SK-N-SH treated with all-trans-retinoic acid at 6 μM for 48 hours (cell line): ENCODE measurements at regions not wholly inside any gene's neighbourhood (a gene's known extent, or its start where the extent isn't known, plus 50 kb on each side); places are given as distances from the start of the nearest gene placed in this dataset.

ENCODE experiments used
- ATAC-seq: fragments of 200-7000 bp; cut with Tn5 transposase; 3 replicates; pipeline ENCODE4 v1.9.1; 2020; ENCODE audit warnings: mild to moderate bottlenecking, moderate library complexity
- ARNTL ChIP-seq: fragments of 450-650 bp; formaldehyde crosslinking; IDR thresholded peaks from 2 replicates; pipeline ENCODE4 v1.5.0; 2020; ENCODE audit warnings: low read depth, mild to moderate bottlenecking, moderate library complexity, borderline replicate concordance
- BACH2 ChIP-seq: fragments of 250-450 bp; sonication (Bioruptor Pico); IDR thresholded peaks from 2 replicates; pipeline ENCODE4 v1.9.0; 2021; ENCODE audit warnings: mild to moderate bottlenecking, borderline replicate concordance
- CSDC2 ChIP-seq: fragments of 250-450 bp; sonication (Bioruptor Pico); IDR thresholded peaks from 2 replicates; pipeline ENCODE4 v1.5.0; 2020; ENCODE audit warnings: mild to moderate bottlenecking, moderate library complexity
- ESRRG ChIP-seq: fragments of 250-450 bp; sonication (Bioruptor Pico); IDR thresholded peaks from 2 replicates; pipeline ENCODE4 v1.6.1; 2021; ENCODE audit warnings: mild to moderate bottlenecking
- GLIS3 ChIP-seq: fragments of 250-450 bp; sonication (Bioruptor Pico); IDR thresholded peaks from 2 replicates; pipeline ENCODE4 v1.5.0; 2020; ENCODE audit warnings: mild to moderate bottlenecking, moderate library complexity
- ISL1 ChIP-seq: fragments of 250-450 bp; sonication (Bioruptor Pico); IDR thresholded peaks from 2 replicates; pipeline ENCODE4 v2.1.2; 2022; ENCODE audit warnings: mild to moderate bottlenecking, moderate library complexity
- OSR1 ChIP-seq: fragments of 250-450 bp; sonication (Bioruptor Pico); IDR thresholded peaks from 2 replicates; pipeline ENCODE4 v1.8.0; 2022; ENCODE audit warnings: moderate library complexity, mild to moderate bottlenecking, inconsistent platforms
- RARB ChIP-seq: fragments of 250-450 bp; sonication (Bioruptor Pico); IDR thresholded peaks from 2 replicates; pipeline ENCODE4 v1.8.0; 2021; ENCODE audit warnings: mild to moderate bottlenecking, moderate library complexity
- SNAI2 ChIP-seq: fragments of 250-450 bp; sonication (Bioruptor Pico); IDR thresholded peaks from 2 replicates; pipeline ENCODE4 v1.5.0; 2020; ENCODE audit warnings: mild to moderate bottlenecking, moderate library complexity
- TCF4 ChIP-seq: fragments of 250-450 bp; sonication (Bioruptor Pico); IDR thresholded peaks from 2 replicates; pipeline ENCODE4 v1.8.0; 2021; ENCODE audit warnings: mild to moderate bottlenecking, moderate library complexity, borderline replicate concordance
- TOX ChIP-seq: fragments of 250-450 bp; sonication (Bioruptor Pico); IDR thresholded peaks from 2 replicates; pipeline ENCODE4 v1.8.0; 2021; ENCODE audit warnings: mild to moderate bottlenecking, moderate library complexity, borderline replicate concordance
- ZC3H10 ChIP-seq: fragments of 250-450 bp; sonication (Bioruptor Pico); IDR thresholded peaks from 2 replicates; pipeline ENCODE4 v1.5.1; 2021; ENCODE audit warnings: mild to moderate bottlenecking, moderate library complexity
- ZFP3 ChIP-seq: fragments of 250-450 bp; sonication (Bioruptor Pico); IDR thresholded peaks from 2 replicates; pipeline ENCODE4 v1.5.0; 2020; ENCODE audit warnings: mild to moderate bottlenecking, moderate library complexity
- ZFP30 ChIP-seq: fragments of 450-650 bp; formaldehyde crosslinking; IDR thresholded peaks from 2 replicates; pipeline ENCODE4 v1.5.0; 2022; ENCODE audit warnings: mild to moderate bottlenecking, moderate library complexity
- ZNF565 ChIP-seq: fragments of 450-650 bp; formaldehyde crosslinking; conservative IDR thresholded peaks from 2 replicates; pipeline ENCODE4 v1.5.0; 2020; ENCODE audit warnings: low read depth, mild to moderate bottlenecking, moderate library complexity
- ZNF70 ChIP-seq: fragments of 450-650 bp; formaldehyde crosslinking; IDR thresholded peaks from 2 replicates; pipeline ENCODE4 v1.5.0; 2020; ENCODE audit warnings: mild to moderate bottlenecking, moderate library complexity
- ZNF8 ChIP-seq: fragments of 450-650 bp; formaldehyde crosslinking; IDR thresholded peaks from 2 replicates; pipeline ENCODE4 v1.5.0; 2020; ENCODE audit warnings: mild to moderate bottlenecking, moderate library complexity
- TF ChIP-seq, protein P1 (sequence below): fragments of 250-450 bp; sonication (Bioruptor Pico); IDR thresholded peaks from 2 replicates; pipeline ENCODE4 v1.8.0; 2020; ENCODE audit warnings: mild to moderate bottlenecking, moderate library complexity, borderline replicate concordance
- TF ChIP-seq, protein P2 (sequence below): fragments of 250-450 bp; sonication (Bioruptor Pico); IDR thresholded peaks from 2 replicates; pipeline ENCODE4 v1.5.0; 2020; ENCODE audit warnings: mild to moderate bottlenecking, moderate library complexity
- TF ChIP-seq, protein P3 (sequence below): fragments of 250-450 bp; sonication (Bioruptor Pico); IDR thresholded peaks from 2 replicates; pipeline ENCODE4 v1.5.1; 2020; ENCODE audit warnings: low read depth, mild to moderate bottlenecking, moderate library complexity
- TF ChIP-seq, protein P4 (sequence below): fragments of 250-450 bp; sonication (Bioruptor Pico); IDR thresholded peaks from 2 replicates; pipeline ENCODE4 v1.8.0; 2021; ENCODE audit warnings: low read depth, mild to moderate bottlenecking, moderate library complexity, borderline replicate concordance
- TF ChIP-seq, protein P5 (sequence below): fragments of 250-450 bp; sonication (Bioruptor Pico); IDR thresholded peaks from 2 replicates; pipeline ENCODE4 v1.5.1; 2021; ENCODE audit warnings: mild to moderate bottlenecking, moderate library complexity

DNA sequence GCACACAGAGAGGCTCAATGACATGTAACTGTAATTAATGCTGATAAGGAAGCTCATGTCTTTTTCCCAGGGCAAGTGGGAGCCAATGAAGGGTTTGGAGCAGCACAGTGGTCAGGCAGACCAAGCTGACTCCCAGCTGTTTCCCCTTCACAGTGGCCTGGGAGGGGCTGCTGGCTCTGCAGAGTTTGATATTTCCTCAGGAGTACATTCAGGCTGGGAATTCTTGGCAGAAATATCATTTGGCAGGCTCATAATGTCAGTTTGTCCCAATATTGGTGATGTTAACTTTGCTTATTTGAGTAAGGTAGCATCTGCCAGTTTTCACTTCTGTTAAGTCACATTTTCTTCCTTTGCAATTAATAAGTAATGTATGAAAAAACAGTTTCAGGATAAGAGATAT, 247.0 kb downstream of the EMP1 start:
- no peak for ATAC-seq
- TF ChIP-seq, protein P1, sequence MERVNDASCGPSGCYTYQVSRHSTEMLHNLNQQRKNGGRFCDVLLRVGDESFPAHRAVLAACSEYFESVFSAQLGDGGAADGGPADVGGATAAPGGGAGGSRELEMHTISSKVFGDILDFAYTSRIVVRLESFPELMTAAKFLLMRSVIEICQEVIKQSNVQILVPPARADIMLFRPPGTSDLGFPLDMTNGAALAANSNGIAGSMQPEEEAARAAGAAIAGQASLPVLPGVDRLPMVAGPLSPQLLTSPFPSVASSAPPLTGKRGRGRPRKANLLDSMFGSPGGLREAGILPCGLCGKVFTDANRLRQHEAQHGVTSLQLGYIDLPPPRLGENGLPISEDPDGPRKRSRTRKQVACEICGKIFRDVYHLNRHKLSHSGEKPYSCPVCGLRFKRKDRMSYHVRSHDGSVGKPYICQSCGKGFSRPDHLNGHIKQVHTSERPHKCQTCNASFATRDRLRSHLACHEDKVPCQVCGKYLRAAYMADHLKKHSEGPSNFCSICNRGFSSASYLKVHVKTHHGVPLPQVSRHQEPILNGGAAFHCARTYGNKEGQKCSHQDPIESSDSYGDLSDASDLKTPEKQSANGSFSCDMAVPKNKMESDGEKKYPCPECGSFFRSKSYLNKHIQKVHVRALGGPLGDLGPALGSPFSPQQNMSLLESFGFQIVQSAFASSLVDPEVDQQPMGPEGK (CRISPR knock-in tag) = no peak
- TF ChIP-seq ZNF8 (CRISPR knock-in tag) = no peak
- TF ChIP-seq BACH2 (CRISPR knock-in tag) = no peak
- TF ChIP-seq OSR1 (CRISPR knock-in tag) = no peak
- no peak for TF ChIP-seq RARB (CRISPR knock-in tag)
- no peak for TF ChIP-seq TCF4 (CRISPR knock-in tag)
- TF ChIP-seq ISL1 (CRISPR knock-in tag) = no peak
- TF ChIP-seq ARNTL = no peak
- TF ChIP-seq, protein P2, sequence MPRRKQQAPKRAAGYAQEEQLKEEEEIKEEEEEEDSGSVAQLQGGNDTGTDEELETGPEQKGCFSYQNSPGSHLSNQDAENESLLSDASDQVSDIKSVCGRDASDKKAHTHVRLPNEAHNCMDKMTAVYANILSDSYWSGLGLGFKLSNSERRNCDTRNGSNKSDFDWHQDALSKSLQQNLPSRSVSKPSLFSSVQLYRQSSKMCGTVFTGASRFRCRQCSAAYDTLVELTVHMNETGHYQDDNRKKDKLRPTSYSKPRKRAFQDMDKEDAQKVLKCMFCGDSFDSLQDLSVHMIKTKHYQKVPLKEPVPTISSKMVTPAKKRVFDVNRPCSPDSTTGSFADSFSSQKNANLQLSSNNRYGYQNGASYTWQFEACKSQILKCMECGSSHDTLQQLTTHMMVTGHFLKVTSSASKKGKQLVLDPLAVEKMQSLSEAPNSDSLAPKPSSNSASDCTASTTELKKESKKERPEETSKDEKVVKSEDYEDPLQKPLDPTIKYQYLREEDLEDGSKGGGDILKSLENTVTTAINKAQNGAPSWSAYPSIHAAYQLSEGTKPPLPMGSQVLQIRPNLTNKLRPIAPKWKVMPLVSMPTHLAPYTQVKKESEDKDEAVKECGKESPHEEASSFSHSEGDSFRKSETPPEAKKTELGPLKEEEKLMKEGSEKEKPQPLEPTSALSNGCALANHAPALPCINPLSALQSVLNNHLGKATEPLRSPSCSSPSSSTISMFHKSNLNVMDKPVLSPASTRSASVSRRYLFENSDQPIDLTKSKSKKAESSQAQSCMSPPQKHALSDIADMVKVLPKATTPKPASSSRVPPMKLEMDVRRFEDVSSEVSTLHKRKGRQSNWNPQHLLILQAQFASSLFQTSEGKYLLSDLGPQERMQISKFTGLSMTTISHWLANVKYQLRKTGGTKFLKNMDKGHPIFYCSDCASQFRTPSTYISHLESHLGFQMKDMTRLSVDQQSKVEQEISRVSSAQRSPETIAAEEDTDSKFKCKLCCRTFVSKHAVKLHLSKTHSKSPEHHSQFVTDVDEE (CRISPR knock-in tag) = no peak
- TF ChIP-seq CSDC2 (CRISPR knock-in tag) = no peak
- no peak for TF ChIP-seq TOX (CRISPR knock-in tag)
- TF ChIP-seq ZNF70 (CRISPR knock-in tag) = no peak
- TF ChIP-seq, protein P3, sequence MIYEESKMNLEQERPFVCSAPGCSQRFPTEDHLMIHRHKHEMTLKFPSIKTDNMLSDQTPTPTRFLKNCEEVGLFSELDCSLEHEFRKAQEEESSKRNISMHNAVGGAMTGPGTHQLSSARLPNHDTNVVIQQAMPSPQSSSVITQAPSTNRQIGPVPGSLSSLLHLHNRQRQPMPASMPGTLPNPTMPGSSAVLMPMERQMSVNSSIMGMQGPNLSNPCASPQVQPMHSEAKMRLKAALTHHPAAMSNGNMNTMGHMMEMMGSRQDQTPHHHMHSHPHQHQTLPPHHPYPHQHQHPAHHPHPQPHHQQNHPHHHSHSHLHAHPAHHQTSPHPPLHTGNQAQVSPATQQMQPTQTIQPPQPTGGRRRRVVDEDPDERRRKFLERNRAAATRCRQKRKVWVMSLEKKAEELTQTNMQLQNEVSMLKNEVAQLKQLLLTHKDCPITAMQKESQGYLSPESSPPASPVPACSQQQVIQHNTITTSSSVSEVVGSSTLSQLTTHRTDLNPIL = no peak
- no peak for TF ChIP-seq GLIS3 (CRISPR knock-in tag)
- no peak for TF ChIP-seq ZFP3 (CRISPR knock-in tag)
- no peak for TF ChIP-seq SNAI2 (CRISPR knock-in tag)
- TF ChIP-seq ZC3H10 (CRISPR knock-in tag) = no peak
- TF ChIP-seq, protein P4, sequence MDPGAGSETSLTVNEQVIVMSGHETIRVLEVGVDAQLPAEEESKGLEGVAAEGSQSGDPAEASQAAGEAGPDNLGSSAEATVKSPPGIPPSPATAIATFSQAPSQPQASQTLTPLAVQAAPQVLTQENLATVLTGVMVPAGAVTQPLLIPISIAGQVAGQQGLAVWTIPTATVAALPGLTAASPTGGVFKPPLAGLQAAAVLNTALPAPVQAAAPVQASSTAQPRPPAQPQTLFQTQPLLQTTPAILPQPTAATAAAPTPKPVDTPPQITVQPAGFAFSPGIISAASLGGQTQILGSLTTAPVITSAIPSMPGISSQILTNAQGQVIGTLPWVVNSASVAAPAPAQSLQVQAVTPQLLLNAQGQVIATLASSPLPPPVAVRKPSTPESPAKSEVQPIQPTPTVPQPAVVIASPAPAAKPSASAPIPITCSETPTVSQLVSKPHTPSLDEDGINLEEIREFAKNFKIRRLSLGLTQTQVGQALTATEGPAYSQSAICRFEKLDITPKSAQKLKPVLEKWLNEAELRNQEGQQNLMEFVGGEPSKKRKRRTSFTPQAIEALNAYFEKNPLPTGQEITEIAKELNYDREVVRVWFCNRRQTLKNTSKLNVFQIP (CRISPR knock-in tag) = no peak

DNA sequence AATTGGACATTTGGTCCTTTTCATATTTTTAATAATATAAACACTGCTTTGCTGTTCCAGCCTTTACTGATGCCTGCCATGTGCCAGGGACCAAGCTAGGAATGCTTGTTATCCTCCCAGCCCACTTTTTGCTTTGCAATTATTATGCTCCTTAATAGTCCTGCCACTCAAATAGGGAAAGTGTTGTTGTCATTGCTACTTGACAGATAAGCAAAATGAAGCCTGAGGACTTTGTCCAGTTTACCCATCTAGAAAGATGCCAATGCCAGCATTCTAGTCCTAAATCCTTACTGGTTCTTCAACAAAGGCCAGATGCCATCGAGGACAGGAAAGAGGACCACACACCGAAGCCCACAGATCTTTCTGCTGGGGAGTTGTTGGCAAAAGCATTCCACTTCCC, 246.5 kb downstream of the EMP1 start:
- ATAC-seq = no peak
- no peak for TF ChIP-seq OSR1 (CRISPR knock-in tag)
- TF ChIP-seq CSDC2 (CRISPR knock-in tag) = no peak
- TF ChIP-seq, protein P4 (CRISPR knock-in tag) = no peak
- no peak for TF ChIP-seq ZC3H10 (CRISPR knock-in tag)
- no peak for TF ChIP-seq ZNF565 (CRISPR knock-in tag)
- TF ChIP-seq, protein P5, sequence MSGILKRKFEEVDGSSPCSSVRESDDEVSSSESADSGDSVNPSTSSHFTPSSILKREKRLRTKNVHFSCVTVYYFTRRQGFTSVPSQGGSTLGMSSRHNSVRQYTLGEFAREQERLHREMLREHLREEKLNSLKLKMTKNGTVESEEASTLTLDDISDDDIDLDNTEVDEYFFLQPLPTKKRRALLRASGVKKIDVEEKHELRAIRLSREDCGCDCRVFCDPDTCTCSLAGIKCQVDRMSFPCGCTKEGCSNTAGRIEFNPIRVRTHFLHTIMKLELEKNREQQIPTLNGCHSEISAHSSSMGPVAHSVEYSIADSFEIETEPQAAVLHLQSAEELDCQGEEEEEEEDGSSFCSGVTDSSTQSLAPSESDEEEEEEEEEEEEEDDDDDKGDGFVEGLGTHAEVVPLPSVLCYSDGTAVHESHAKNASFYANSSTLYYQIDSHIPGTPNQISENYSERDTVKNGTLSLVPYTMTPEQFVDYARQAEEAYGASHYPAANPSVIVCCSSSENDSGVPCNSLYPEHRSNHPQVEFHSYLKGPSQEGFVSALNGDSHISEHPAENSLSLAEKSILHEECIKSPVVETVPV (CRISPR knock-in tag) = no peak
- TF ChIP-seq ISL1 (CRISPR knock-in tag) = no peak
- TF ChIP-seq, protein P3 = no peak
- no peak for TF ChIP-seq GLIS3 (CRISPR knock-in tag)
- no peak for TF ChIP-seq ARNTL
- no peak for TF ChIP-seq BACH2 (CRISPR knock-in tag)
- TF ChIP-seq ESRRG (CRISPR knock-in tag) = no peak
- no peak for TF ChIP-seq SNAI2 (CRISPR knock-in tag)
- no peak for TF ChIP-seq ZNF70 (CRISPR knock-in tag)
- TF ChIP-seq, protein P2 (CRISPR knock-in tag) = no peak
- no peak for TF ChIP-seq ZFP30
